ENCODE measurements at regions not wholly inside any gene's neighbourhood (a gene's known extent, or its start where the extent isn't known, plus 50 kb on each side); places are given as distances from the start of the nearest gene placed in this dataset.

DNA sequence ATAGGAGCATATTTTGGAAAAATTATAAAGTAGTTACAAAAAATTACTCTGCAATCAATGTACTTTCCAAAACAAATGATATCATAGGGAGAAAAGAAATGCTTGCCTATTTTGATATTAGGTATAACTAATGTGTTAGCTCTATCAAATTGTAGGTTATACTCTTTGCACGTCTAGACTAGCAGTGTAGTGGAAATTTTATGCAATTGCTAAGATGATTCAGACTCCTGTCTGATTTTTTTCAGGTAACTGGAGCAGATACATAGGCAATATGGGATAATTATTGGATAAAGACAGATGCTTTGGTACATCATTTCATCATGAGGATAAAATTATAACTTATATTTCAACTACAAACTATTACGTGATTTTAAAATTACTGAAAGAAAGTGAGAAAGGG lies 918.3 kb downstream of the EPHA4 start:
- Histone ChIP-seq H3K36me3 (ENCODE audit: control insufficient read depth in 2 of 2, insufficient read depth in 2 of 2, low read length in 1 of 2) (no peaks in the 10 kb centered on the region), H3K4me3 (ENCODE audit: low read length in 2 of 2) (no peak overlapping the region), H3K27me3 (ENCODE audit: control insufficient read depth in 2 of 2, insufficient read depth in 1 of 2, low read length in 1 of 2) (no peaks in the 10 kb centered on the region), H3K9me3 (ENCODE audit: control insufficient read depth in 2 of 2, insufficient read depth in 1 of 2, low read length in 1 of 2) (no peaks in the 10 kb centered on the region), H3K27ac (ENCODE audit: low read depth in 1 of 2, low read length in 1 of 2) (no peak overlapping the region), H3K4me1 (ENCODE audit: control insufficient read depth in 2 of 2, insufficient read depth in 2 of 2, low read length in 2 of 2) (no peaks in the 10 kb centered on the region)
- DNase-seq (ENCODE audit: low read depth in 6 of 9, low spot score in 9 of 9): no peak
- WGBS: 92% methylated on average over 2 of the region's 2 CpGs

DNA sequence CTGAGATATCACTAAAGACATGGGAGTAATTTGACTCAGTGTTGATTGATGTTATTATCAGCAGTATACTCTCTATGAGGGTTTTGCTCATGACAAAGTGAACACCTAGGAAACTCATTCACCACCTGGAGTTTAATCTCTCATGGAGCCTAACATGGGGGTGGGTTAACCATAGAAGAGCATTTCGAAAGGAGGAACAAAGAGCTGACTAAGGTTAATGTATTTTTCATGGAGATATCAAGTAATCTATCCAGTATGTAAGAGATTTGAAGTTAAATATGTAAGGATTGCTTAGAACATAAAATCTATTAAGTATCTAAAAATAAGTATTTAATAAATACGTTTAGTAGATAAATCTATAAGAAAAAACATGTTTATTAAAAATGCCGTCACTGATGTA lies 917.8 kb downstream of the EPHA4 start:
- H3K27me3 ChIP-seq (ENCODE audit: control insufficient read depth in 2 of 2, insufficient read depth in 1 of 2, low read length in 1 of 2): no peaks in the 10 kb centered on the region
- DNase-seq (ENCODE audit: low read depth in 6 of 9, low spot score in 9 of 9): no peak
- no peak overlapping the region for H3K27ac ChIP-seq (ENCODE audit: low read depth in 1 of 2, low read length in 1 of 2)
- H3K4me1 ChIP-seq (ENCODE audit: control insufficient read depth in 2 of 2, insufficient read depth in 2 of 2, low read length in 2 of 2): no peaks in the 10 kb centered on the region
- H3K36me3 ChIP-seq (ENCODE audit: control insufficient read depth in 2 of 2, insufficient read depth in 2 of 2, low read length in 1 of 2): no peaks in the 10 kb centered on the region
- 90% methylated on average over 3 of the region's 3 CpGs for WGBS
- H3K9me3 ChIP-seq (ENCODE audit: control insufficient read depth in 2 of 2, insufficient read depth in 1 of 2, low read length in 1 of 2): no peaks in the 10 kb centered on the region
- no peak overlapping the region for H3K4me3 ChIP-seq (ENCODE audit: low read length in 2 of 2)

- Histone ChIP-seq H3K4me3 (ENCODE audit: low read length in 2 of 2) (no peak overlapping the region), H3K27ac (ENCODE audit: low read depth in 1 of 2, low read length in 1 of 2) (no peak overlapping the region), H3K36me3 (ENCODE audit: control insufficient read depth in 2 of 2, insufficient read depth in 2 of 2, low read length in 1 of 2) (no peaks in the 10 kb centered on the region), H3K4me1 (ENCODE audit: control insufficient read depth in 2 of 2, insufficient read depth in 2 of 2, low read length in 2 of 2) (no peaks in the 10 kb centered on the region), H3K27me3 (ENCODE audit: control insufficient read depth in 2 of 2, insufficient read depth in 1 of 2, low read length in 1 of 2) (no peaks in the 10 kb centered on the region), H3K9me3 (ENCODE audit: control insufficient read depth in 2 of 2, insufficient read depth in 1 of 2, low read length in 1 of 2) (no peaks in the 10 kb centered on the region)
- no peak for DNase-seq (ENCODE audit: low read depth in 6 of 9, low spot score in 9 of 9)
- WGBS: 70% methylated on average over 4 of the region's 4 CpGs
These were observed 911.6 kb downstream of the EPHA4 start for GRCh38 chr2:220660277-220661145.

- Histone ChIP-seq H3K27ac (ENCODE audit: low read depth in 1 of 2, low read length in 1 of 2) (no peak overlapping the region), H3K27me3 (ENCODE audit: control insufficient read depth in 2 of 2, insufficient read depth in 1 of 2, low read length in 1 of 2) (no peaks in the 10 kb centered on the region), H3K36me3 (ENCODE audit: control insufficient read depth in 2 of 2, insufficient read depth in 2 of 2, low read length in 1 of 2) (no peaks in the 10 kb centered on the region), H3K9me3 (ENCODE audit: control insufficient read depth in 2 of 2, insufficient read depth in 1 of 2, low read length in 1 of 2) (no peaks in the 10 kb centered on the region), H3K4me1 (ENCODE audit: control insufficient read depth in 2 of 2, insufficient read depth in 2 of 2, low read length in 2 of 2) (no peaks in the 10 kb centered on the region), H3K4me3 (ENCODE audit: low read length in 2 of 2) (no peak overlapping the region)
- no peak for DNase-seq (ENCODE audit: low read depth in 6 of 9, low spot score in 9 of 9)
- WGBS: 92% methylated on average over 3 of the region's 3 CpGs
These were observed 909.7 kb downstream of the EPHA4 start for GRCh38 chr2:220662431-220662830.

- no peak overlapping the region for H3K4me3 ChIP-seq (ENCODE audit: low read length in 2 of 2)
- H3K36me3 ChIP-seq (ENCODE audit: control insufficient read depth in 2 of 2, insufficient read depth in 2 of 2, low read length in 1 of 2): no peaks in the 10 kb centered on the region
- no peaks in the 10 kb centered on the region for H3K27me3 ChIP-seq (ENCODE audit: control insufficient read depth in 2 of 2, insufficient read depth in 1 of 2, low read length in 1 of 2)
- no peaks in the 10 kb centered on the region for H3K9me3 ChIP-seq (ENCODE audit: control insufficient read depth in 2 of 2, insufficient read depth in 1 of 2, low read length in 1 of 2)
- H3K27ac ChIP-seq (ENCODE audit: low read depth in 1 of 2, low read length in 1 of 2): no peak overlapping the region
- no peaks in the 10 kb centered on the region for H3K4me1 ChIP-seq (ENCODE audit: control insufficient read depth in 2 of 2, insufficient read depth in 2 of 2, low read length in 2 of 2)
- DNase-seq (ENCODE audit: low read depth in 6 of 9, low spot score in 9 of 9): no peak
These were observed 909.0 kb downstream of the EPHA4 start for GRCh38 chr2:220663065-220663464.

- Histone ChIP-seq H3K9me3 (ENCODE audit: control insufficient read depth in 2 of 2, insufficient read depth in 1 of 2, low read length in 1 of 2) (no peaks in the 10 kb centered on the region), H3K27me3 (ENCODE audit: control insufficient read depth in 2 of 2, insufficient read depth in 1 of 2, low read length in 1 of 2) (no peaks in the 10 kb centered on the region), H3K4me3 (ENCODE audit: low read length in 2 of 2) (no peak overlapping the region), H3K4me1 (ENCODE audit: control insufficient read depth in 2 of 2, insufficient read depth in 2 of 2, low read length in 2 of 2) (no peaks in the 10 kb centered on the region), H3K27ac (ENCODE audit: low read depth in 1 of 2, low read length in 1 of 2) (no peak overlapping the region), H3K36me3 (ENCODE audit: control insufficient read depth in 2 of 2, insufficient read depth in 2 of 2, low read length in 1 of 2) (no peaks in the 10 kb centered on the region)
- WGBS: 94% methylated on average over 8 of the region's 8 CpGs
- no peak for DNase-seq (ENCODE audit: low read depth in 6 of 9, low spot score in 9 of 9)
These were observed 907.6 kb downstream of the EPHA4 start for GRCh38 chr2:220664272-220665107.

GRCh38 chr2:220665108-220665471 lies 907.0 kb downstream of the EPHA4 start:
- no peaks in the 10 kb centered on the region for H3K27me3 ChIP-seq (ENCODE audit: control insufficient read depth in 2 of 2, insufficient read depth in 1 of 2, low read length in 1 of 2)
- H3K36me3 ChIP-seq (ENCODE audit: control insufficient read depth in 2 of 2, insufficient read depth in 2 of 2, low read length in 1 of 2): no peaks in the 10 kb centered on the region
- 94% methylated on average over 3 of the region's 3 CpGs for WGBS
- H3K4me1 ChIP-seq (ENCODE audit: control insufficient read depth in 2 of 2, insufficient read depth in 2 of 2, low read length in 2 of 2): no peaks in the 10 kb centered on the region
- H3K9me3 ChIP-seq (ENCODE audit: control insufficient read depth in 2 of 2, insufficient read depth in 1 of 2, low read length in 1 of 2): no peaks in the 10 kb centered on the region
- no peak overlapping the region for H3K27ac ChIP-seq (ENCODE audit: low read depth in 1 of 2, low read length in 1 of 2)
- H3K4me3 ChIP-seq (ENCODE audit: low read length in 2 of 2): no peak overlapping the region
- no peak for DNase-seq (ENCODE audit: low read depth in 6 of 9, low spot score in 9 of 9)

DNA sequence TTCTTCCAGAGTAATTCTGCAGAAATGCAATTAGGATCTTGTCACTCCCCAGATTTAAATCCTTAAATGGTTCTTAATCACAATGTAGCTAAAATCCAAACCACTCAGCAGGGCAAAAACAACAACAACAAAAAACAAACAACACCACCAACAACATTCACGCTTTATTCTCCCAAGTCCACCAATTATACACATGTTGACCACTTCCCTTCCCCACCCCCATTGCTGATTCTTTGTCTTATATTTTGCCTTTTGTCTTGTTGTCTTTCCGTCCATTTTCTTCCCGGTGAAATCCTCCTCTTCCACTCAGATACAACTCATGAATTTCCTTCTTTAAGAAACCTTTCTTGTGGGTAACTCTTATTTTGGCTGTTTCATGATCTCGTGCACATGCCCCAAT lies 902.8 kb downstream of the EPHA4 start:
- no peaks in the 10 kb centered on the region for H3K27me3 ChIP-seq (ENCODE audit: control insufficient read depth in 2 of 2, insufficient read depth in 1 of 2, low read length in 1 of 2)
- no peak for DNase-seq (ENCODE audit: low read depth in 6 of 9, low spot score in 9 of 9)
- H3K27ac ChIP-seq (ENCODE audit: low read depth in 1 of 2, low read length in 1 of 2): no peak overlapping the region
- H3K4me3 ChIP-seq (ENCODE audit: low read length in 2 of 2): no peak overlapping the region
- H3K36me3 ChIP-seq (ENCODE audit: control insufficient read depth in 2 of 2, insufficient read depth in 2 of 2, low read length in 1 of 2): no peaks in the 10 kb centered on the region
- H3K4me1 ChIP-seq (ENCODE audit: control insufficient read depth in 2 of 2, insufficient read depth in 2 of 2, low read length in 2 of 2): no peaks in the 10 kb centered on the region
- WGBS: 70% methylated on average over 4 of the region's 4 CpGs
- H3K9me3 ChIP-seq (ENCODE audit: control insufficient read depth in 2 of 2, insufficient read depth in 1 of 2, low read length in 1 of 2): no peaks in the 10 kb centered on the region

- no peak for DNase-seq (ENCODE audit: low read depth in 6 of 9, low spot score in 9 of 9)
- Histone ChIP-seq H3K9me3 (ENCODE audit: control insufficient read depth in 2 of 2, insufficient read depth in 1 of 2, low read length in 1 of 2) (no peaks in the 10 kb centered on the region), H3K36me3 (ENCODE audit: control insufficient read depth in 2 of 2, insufficient read depth in 2 of 2, low read length in 1 of 2) (no peaks in the 10 kb centered on the region), H3K27me3 (ENCODE audit: control insufficient read depth in 2 of 2, insufficient read depth in 1 of 2, low read length in 1 of 2) (no peaks in the 10 kb centered on the region), H3K4me1 (ENCODE audit: control insufficient read depth in 2 of 2, insufficient read depth in 2 of 2, low read length in 2 of 2) (no peaks in the 10 kb centered on the region), H3K27ac (ENCODE audit: low read depth in 1 of 2, low read length in 1 of 2) (no peak overlapping the region), H3K4me3 (ENCODE audit: low read length in 2 of 2) (no peak overlapping the region)
- WGBS: 87% methylated on average over 5 of the region's 5 CpGs
These were observed 901.6 kb downstream of the EPHA4 start for GRCh38 chr2:220670511-220670910.
